NOMO-1 (cell line): ENCODE measurements at regions not wholly inside any gene's neighbourhood (a gene's known extent, or its start where the extent isn't known, plus 50 kb on each side); places are given as distances from the start of the nearest gene placed in this dataset.

Experiments used
- DNase-seq, 2 experiments: peaks; one replicate each; lab custom pipeline; 2025; ENCODE audit not compliant: unreplicated experiment in 2 of 2; lab: John Stamatoyannopoulos, UW

- no peak for DNase-seq
These were observed 898.7 kb downstream of the TMEM182 start for GRCh38 chr2:103660519-103660918.

- no peak for DNase-seq
These were observed 899.1 kb downstream of the TMEM182 start for GRCh38 chr2:103660947-103661346.

- no peak for DNase-seq
These were observed 902.9 kb downstream of the TMEM182 start for GRCh38 chr2:103664690-103665089.

GRCh38 chr2:103667335-103667884 is 905.6 kb downstream of the TMEM182 start:
- DNase-seq: no peak

- DNase-seq: no peak
These were observed 907.7 kb downstream of the TMEM182 start for GRCh38 chr2:103669531-103669930.
